ENCODE measurements at regions not wholly inside any gene's neighbourhood (a gene's known extent, or its start where the extent isn't known, plus 50 kb on each side); places are given as distances from the start of the nearest gene placed in this dataset.
A peak's percentile ranks its signal among the peaks of the same experiment; 100 is the strongest.

- no peaks in the 10 kb centered on the region for H3K23me2 ChIP-seq (ENCODE audit: low read depth, low read length)
- no peak overlapping the region for H2BK5ac ChIP-seq (ENCODE audit: low read depth, low read length)
- ChIA-PET CTCF (ENCODE audit: partially characterized antibody) (interaction anchor here (0.8 to 1.5 kb wide), 2 partner anchors 11 to 18 kb away, joined by 3 read pairs; no protein-coding TSS in a partner anchor), POLR2A (ENCODE audit: partially characterized antibody) (no interaction called here)
- H4K8ac ChIP-seq (ENCODE audit: extremely low read depth, insufficient read depth, low read length), result peak overlapping the region; percentile 22; the same call in 1 of the 2 replicates
- no peaks in the 10 kb centered on the region for H3K36me3 ChIP-seq (ENCODE audit: control insufficient read depth in 2 of 4, insufficient read depth in 4 of 4, low read length in 3 of 4)
- 95% methylated on average over 6 of the region's 6 CpGs; no CpG with 5 or more reads in 1 of the 2 experiments for WGBS, 2 experiments (ENCODE audit: extremely low coverage in 1 of 2, insufficient coverage in 1 of 2, insufficient read length in 1 of 2, insufficient replicate concordance in 2 of 2, low coverage in 1 of 2, low lambda C conversion rate in 2 of 2, missing lambda C conversion rate in 1 of 2)
- H4K5ac ChIP-seq (ENCODE audit: insufficient read length, low read depth, low read length), result no peak overlapping the region
- H3K4me1 ChIP-seq (replicated peaks in 1 of 4; ENCODE audit: control insufficient read depth in 3 of 4, insufficient read depth in 4 of 4, low read length in 3 of 4), result 0 out of 7 replicates have a peak, but pooled peaks cover 0 to 3% (median 0%) of the 10 kb centered on the region in 4 experiments
- no peak overlapping the region for H3K18ac ChIP-seq (ENCODE audit: extremely low read depth, low read length)
- no peaks in the 10 kb centered on the region for H3K27me3 ChIP-seq (replicated peaks in 1 of 4; ENCODE audit: control insufficient read depth in 3 of 4, extremely low read depth in 1 of 4, insufficient read depth in 3 of 4, low read length in 3 of 4)
- H3K9ac ChIP-seq (replicated peaks in 1 of 4; ENCODE audit: extremely low read depth in 1 of 4, low read depth in 3 of 4, low read length in 3 of 4), result no peak overlapping the region
- H3K4me2 ChIP-seq (ENCODE audit: insufficient read depth in 1 of 2, low read depth in 2 of 2, low read length in 2 of 2), result no peak overlapping the region
- no peaks in the 10 kb centered on the region for H3K9me3 ChIP-seq (ENCODE audit: insufficient read depth in 2 of 2, low read depth in 1 of 2, low read length in 1 of 2)
- FAIRE-seq, result no peak
- no peak overlapping the region for H3K23ac ChIP-seq (ENCODE audit: insufficient read length)
- no peak overlapping the region for H3K4ac ChIP-seq (replicated peaks; ENCODE audit: insufficient read length, low read depth, low read length)
- H3K79me2 ChIP-seq (ENCODE audit: control insufficient read depth in 1 of 2, insufficient read depth in 2 of 2, low read length in 2 of 2), result no peaks in the 10 kb centered on the region
- H2BK12ac ChIP-seq (ENCODE audit: low read depth, low read length), result no peak overlapping the region
- no peak overlapping the region for H3K14ac ChIP-seq (ENCODE audit: insufficient read length)
- no peaks in the 10 kb centered on the region for H4K20me1 ChIP-seq (replicated peaks in 1 of 2; ENCODE audit: control insufficient read depth in 1 of 2, insufficient read depth in 2 of 2, low read length in 2 of 2)
- H4K91ac ChIP-seq (replicated peaks; ENCODE audit: insufficient read length, low read length), result no peak overlapping the region
- no peak overlapping the region for H2AK5ac ChIP-seq (ENCODE audit: low read depth, low read length)
- H2AFZ ChIP-seq (ENCODE audit: low read length), result no peak overlapping the region
- H3K79me1 ChIP-seq (ENCODE audit: low read depth, low read length), result no peaks in the 10 kb centered on the region
- no peak overlapping the region for H3K56ac ChIP-seq (replicated peaks; ENCODE audit: insufficient read length, low read depth, low read length)
- H2BK15ac ChIP-seq (ENCODE audit: low read length), result no peak overlapping the region
- H2BK20ac ChIP-seq (ENCODE audit: low read length), result no peak overlapping the region
- H2BK120ac ChIP-seq (replicated peaks; ENCODE audit: low read depth, low read length), result no peak overlapping the region
- no peak for DNase-seq (ENCODE audit: low read depth in 1 of 2, low spot score in 2 of 2)
- H3K27ac ChIP-seq (ENCODE audit: low read depth, low read length), result no peak overlapping the region
- H3K4me3 ChIP-seq (ENCODE audit: extremely low read depth in 1 of 4, insufficient read depth in 2 of 4, low read depth in 3 of 4, low read length in 4 of 4), result no peak overlapping the region
- TF ChIP-seq EZH2 (IDR thresholded peaks at IDR 0.05; ENCODE audit: low read depth, low read length, severe bottlenecking) (no peak), TBP (IDR thresholded peaks at IDR 0.05; ENCODE audit: low read depth, low read length) (no peak), SP4 (IDR thresholded peaks at IDR 0.05; ENCODE audit: low read length) (no peak), E2F6 (IDR thresholded peaks at IDR 0.05) (no peak), CBX5 (IDR thresholded peaks at IDR 0.05; ENCODE audit: low read depth, low read length) (no peak), RFX5 (IDR thresholded peaks at IDR 0.05; ENCODE audit: borderline replicate concordance, low read depth, low read length) (no peak), POU5F1 (IDR thresholded peaks at IDR 0.05; ENCODE audit: low read depth, low read length) (no peak), TEAD4 (IDR thresholded peaks at IDR 0.05; ENCODE audit: low read depth, low read length) (no peak), GABPA (IDR thresholded peaks at IDR 0.05; ENCODE audit: borderline replicate concordance, insufficient read depth, low read length) (no peak), KDM1A (IDR thresholded peaks at IDR 0.05; ENCODE audit: borderline replicate concordance, low read length) (no peak), KDM4A (IDR thresholded peaks at IDR 0.05; ENCODE audit: low read depth, low read length, severe bottlenecking) (no peak), FOSL1 (IDR thresholded peaks at IDR 0.05; ENCODE audit: insufficient read depth, low read depth, low read length) (no peak), SIRT6 (IDR thresholded peaks at IDR 0.05; ENCODE audit: low read length) (no peak), ZNF274 (IDR thresholded peaks at IDR 0.05; ENCODE audit: borderline replicate concordance, extremely low read depth, low read length) (no peak)
These were observed 135.4 kb downstream of the EMX2 start for GRCh38 chr10:117677890-117678500.

Data from H1 (cell line).